HepG2 (cell line): ENCODE measurements at regions not wholly inside any gene's neighbourhood (a gene's known extent, or its start where the extent isn't known, plus 50 kb on each side); places are given as distances from the start of the nearest gene placed in this dataset.

ENCODE experiments used
- ATAC-seq: fragments of 200-7000 bp; cut with Tn5 transposase; 3 replicates; pipeline ENCODE4 v1.9.1; 2020; ENCODE audit warnings: mild to moderate bottlenecking, moderate library complexity
- BruUV-seq: library from RNA; stranded (reverse); fragments of 400-500 nt; replicated peaks from 2 replicates; lab custom pipeline; 2021; lab: Mats Ljungman, UMichigan
- CTCF ChIA-PET: fragments of 300-600 bp; formaldehyde crosslinking; extraction: SDS; loops from one replicate; lab custom pipeline; 2021; ENCODE audit warnings: low total read pairs, inconsistent platforms, low intra/inter-chr PET ratio; lab: Yijun Ruan, JAX
- POLR2A ChIA-PET: fragments of 350-600 bp; sonication (Branson Sonifier 250); formaldehyde crosslinking; loops from one replicate; lab custom pipeline; 2020; ENCODE audit warnings: antibody characterized with exemption, inconsistent platforms; lab: Yijun Ruan, JAX
- DNase-seq: peaks from one replicate; pipeline ENCODE4 v3.0.0-alpha.2; 2015; ENCODE audit warnings: low spot score
- FAIRE-seq: peaks from 3 replicates; lab custom pipeline; 2011; peaks lifted over from hg19 to GRCh38; lab: Jason Lieb, UNC
- H2AFZ ChIP-seq: one replicate; pipeline ENCODE4 v1.6.1; 2011; ENCODE audit warnings: low read length, inconsistent platforms
- H3K27ac ChIP-seq: fragments of 300-600 bp; 3 replicates; pipeline ENCODE4 v1.8.0; 2011; ENCODE audit warnings: mixed run types, mild to moderate bottlenecking, mixed read lengths, low read length, inconsistent platforms; ENCODE audit not compliant: insufficient read depth; ENCODE audit errors: extremely low read length
- H3K27me3 ChIP-seq, 2 experiments: fragments of 200-600 bp in 1 of 2; 2 replicates in 1 of 2; 3 replicates in 1 of 2; pipeline versions ENCODE4 v1.6.0 to v1.8.0; 2011; ENCODE audit warnings: low read length in 2 of 2, mild to moderate bottlenecking in 2 of 2, moderate library complexity in 2 of 2, inconsistent platforms in 1 of 2; ENCODE audit not compliant: insufficient read depth in 2 of 2, control insufficient read depth in 1 of 2
- H3K36me3 ChIP-seq, 2 experiments: fragments of 200-600 bp in 1 of 2; replicated peaks in 1 of 2; 2 replicates in 1 of 2; 3 replicates in 1 of 2; pipeline versions ENCODE4 v1.5.1 to v1.8.0; 2011; ENCODE audit warnings: low read length in 2 of 2, inconsistent platforms in 1 of 2; ENCODE audit not compliant: insufficient read depth in 2 of 2, control insufficient read depth in 1 of 2
- H3K4me1 ChIP-seq: 2 replicates; pipeline ENCODE4 v1.5.1; 2012; ENCODE audit warnings: low read length, inconsistent platforms; ENCODE audit not compliant: insufficient read depth
- H3K4me2 ChIP-seq: 2 replicates; pipeline ENCODE4 v1.6.0; 2011; ENCODE audit warnings: low read depth, low read length, inconsistent platforms
- H3K4me3 ChIP-seq, 3 experiments: fragments of 200-600 bp in 1 of 3; sonication (generic), shearing (Covaris generic) in 1 of 3; replicated peaks in 1 of 3; 2 replicates each; pipeline ENCODE4 v1.5.1; 2011 to 2016; ENCODE audit warnings: low read length in 3 of 3, inconsistent platforms in 2 of 3, low read depth in 2 of 3, mild to moderate bottlenecking in 2 of 3, control low read depth in 1 of 3, mixed read lengths in 1 of 3; ENCODE audit not compliant: insufficient read depth in 1 of 3
- H3K79me2 ChIP-seq: one replicate; pipeline ENCODE4 v1.6.1; 2011; ENCODE audit warnings: low read length, inconsistent platforms; ENCODE audit not compliant: insufficient read depth
- H3K9ac ChIP-seq: 2 replicates; pipeline ENCODE4 v1.6.0; 2011; ENCODE audit warnings: mild to moderate bottlenecking, low read depth, low read length, inconsistent platforms; ENCODE audit not compliant: insufficient read depth
- H3K9me3 ChIP-seq: 2 replicates; pipeline ENCODE4 v1.5.1; 2012; ENCODE audit warnings: mild to moderate bottlenecking, low read length
- H4K20me1 ChIP-seq: 2 replicates; pipeline ENCODE4 v1.6.0; 2011; ENCODE audit warnings: inconsistent platforms, mild to moderate bottlenecking, low read length, moderate library complexity; ENCODE audit not compliant: insufficient read depth
- MTA1 ChIP-seq: sonication (generic); formaldehyde crosslinking; IDR thresholded peaks from 2 replicates; pipeline ENCODE4 v1.4.0; 2020; ENCODE audit warnings: missing genetic modification reagents, mild to moderate bottlenecking, borderline replicate concordance
- PRPF4 ChIP-seq: fragments of 200-400 bp; formaldehyde crosslinking; IDR thresholded peaks from 2 replicates; pipeline ENCODE4 v1.6.1; 2016; ENCODE audit warnings: low read length, low read depth; ENCODE audit not compliant: poor library complexity, severe bottlenecking
- WGBS: methylation state at CpG from one replicate; pipeline ENCODE4 v1.1.6; 2017; ENCODE audit warnings: low lambda C conversion rate; 5-methylcytosine and 5-hydroxymethylcytosine counted together
- in situ Hi-C: cut with HindIII; loops from 2 replicates; pipeline ENCODE4 v1.10.0; 2017; ENCODE audit warnings: low pct_unique_long_range_greater_than_20kb; ENCODE audit not compliant: extremely low pct_ligation_motif_present
- intact Hi-C: fragments of 100-400 bp; cut with micrococcal nuclease; formaldehyde crosslinking; loops from one replicate; pipeline ENCODE4 v1.10.0; 2022; ENCODE audit not compliant: unreplicated experiment
- TF ChIP-seq, protein P1 (sequence below): sonication (generic); formaldehyde crosslinking; IDR thresholded peaks from 2 replicates; pipeline ENCODE4 v1.4.0; 2020; ENCODE audit warnings: missing genetic modification reagents, borderline replicate concordance
- TF ChIP-seq, protein P2 (sequence below): IDR thresholded peaks from 2 replicates; pipeline ENCODE4 v1.6.1; 2016

DNA sequence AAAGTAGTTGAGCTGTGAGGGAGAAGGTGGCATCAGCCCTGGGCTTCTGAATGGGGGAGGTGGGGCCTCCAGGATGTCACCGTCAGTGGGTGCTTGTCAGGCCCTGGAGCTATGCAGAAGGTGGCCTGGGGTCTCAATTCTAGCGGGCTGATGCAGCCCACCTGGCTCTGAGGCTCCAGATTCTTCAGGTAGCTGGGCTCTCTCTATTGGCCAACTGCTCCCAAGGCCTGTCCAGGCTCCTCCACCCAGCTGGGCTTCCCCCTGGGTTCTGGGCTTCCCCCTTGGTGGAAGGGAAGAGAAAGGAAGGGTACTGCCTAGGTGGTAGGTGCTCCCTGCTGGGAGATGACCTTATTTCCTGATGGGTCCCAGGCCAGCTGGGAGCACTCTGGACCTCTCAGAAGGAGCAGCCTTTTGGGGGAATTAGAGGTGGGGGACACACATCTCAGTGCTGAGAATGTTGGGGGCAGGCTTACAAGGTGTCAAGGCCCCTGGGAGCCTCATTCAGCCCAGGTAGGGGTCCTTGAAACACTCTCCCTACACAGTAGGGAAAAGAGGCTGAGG, 1728.3 kb downstream of the TP53TG3F start:
- ChIA-PET POLR2A (no interaction called here), CTCF (no interaction called here)
- no CpG with 5 or more reads among the region's 2 CpGs for WGBS
- intact Hi-C loops (loop anchor here (2.0 kb wide), 1 partner anchor 203 kb away; no protein-coding TSS in a partner anchor), in situ Hi-C loops (no loop called here)
- FAIRE-seq (no peak), ATAC-seq (no peak), DNase-seq (no peak)
- Histone ChIP-seq H3K27ac (no peak overlapping the region), H3K4me2 (no peak overlapping the region), H3K79me2 (no peaks in the 10 kb centered on the region), H4K20me1 (no peaks in the 10 kb centered on the region), H2AFZ (no peak overlapping the region), H3K9ac (no peak overlapping the region), H3K27me3 (no peaks in the 10 kb centered on the region), H3K36me3 (no peaks in the 10 kb centered on the region), H3K4me1 (no peaks in the 10 kb centered on the region), H3K4me3 (no peak overlapping the region), H3K9me3 (peaks cover 61% of the 10 kb centered on the region)
- no TSS peak for BruUV-seq
- TF ChIP-seq MTA1 (CRISPR knock-in tag) (no peak), PRPF4 (no peak)
- TF ChIP-seq, protein P1, sequence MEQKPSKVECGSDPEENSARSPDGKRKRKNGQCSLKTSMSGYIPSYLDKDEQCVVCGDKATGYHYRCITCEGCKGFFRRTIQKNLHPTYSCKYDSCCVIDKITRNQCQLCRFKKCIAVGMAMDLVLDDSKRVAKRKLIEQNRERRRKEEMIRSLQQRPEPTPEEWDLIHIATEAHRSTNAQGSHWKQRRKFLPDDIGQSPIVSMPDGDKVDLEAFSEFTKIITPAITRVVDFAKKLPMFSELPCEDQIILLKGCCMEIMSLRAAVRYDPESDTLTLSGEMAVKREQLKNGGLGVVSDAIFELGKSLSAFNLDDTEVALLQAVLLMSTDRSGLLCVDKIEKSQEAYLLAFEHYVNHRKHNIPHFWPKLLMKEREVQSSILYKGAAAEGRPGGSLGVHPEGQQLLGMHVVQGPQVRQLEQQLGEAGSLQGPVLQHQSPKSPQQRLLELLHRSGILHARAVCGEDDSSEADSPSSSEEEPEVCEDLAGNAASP, result no peak
- TF ChIP-seq, protein P2, sequence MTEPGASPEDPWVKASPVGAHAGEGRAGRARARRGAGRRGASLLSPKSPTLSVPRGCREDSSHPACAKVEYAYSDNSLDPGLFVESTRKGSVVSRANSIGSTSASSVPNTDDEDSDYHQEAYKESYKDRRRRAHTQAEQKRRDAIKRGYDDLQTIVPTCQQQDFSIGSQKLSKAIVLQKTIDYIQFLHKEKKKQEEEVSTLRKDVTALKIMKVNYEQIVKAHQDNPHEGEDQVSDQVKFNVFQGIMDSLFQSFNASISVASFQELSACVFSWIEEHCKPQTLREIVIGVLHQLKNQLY (CRISPR knock-in tag), result no peak
